HG02798 (cell line): ENCODE measurements at regions not wholly inside any gene's neighbourhood (a gene's known extent, or its start where the extent isn't known, plus 50 kb on each side); places are given as distances from the start of the nearest gene placed in this dataset.

Experiments used
- ATAC-seq: cut with Tn5 transposase; IDR thresholded peaks from one replicate; pipeline ENCODE4 v1.9.1; 2021; ENCODE audit warnings: mild to moderate bottlenecking; ENCODE audit not compliant: unreplicated experiment, poor library complexity

GRCh38 chr1:4033129-4033676, 133.1 kb upstream of the C1orf174 start:
- no peak for ATAC-seq

DNA sequence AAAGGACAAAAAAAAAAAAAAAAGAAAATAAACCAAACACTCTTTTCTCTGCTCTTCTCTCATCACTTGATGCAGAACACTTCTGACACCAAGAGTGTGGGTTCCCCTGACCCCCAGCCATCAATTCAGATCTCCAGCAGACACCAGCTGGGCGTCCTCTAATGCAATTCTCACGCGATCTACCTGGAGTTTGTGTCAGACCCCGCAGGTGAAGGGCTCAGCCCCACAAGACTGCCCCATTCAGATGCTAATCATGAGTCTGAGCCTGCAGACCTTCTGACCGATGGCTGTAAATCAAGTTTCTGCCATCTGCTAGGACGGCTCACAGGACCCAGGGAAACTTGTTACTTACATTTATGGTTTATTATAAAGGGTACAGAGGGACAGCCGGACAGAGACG, 133.6 kb upstream of the C1orf174 start:
- ATAC-seq: no peak

GRCh38 chr1:4034318-4034887, 134.3 kb upstream of the C1orf174 start:
- ATAC-seq: no peak

GRCh38 chr1:4044967-4045366, 144.9 kb upstream of the C1orf174 start:
- no peak for ATAC-seq

DNA sequence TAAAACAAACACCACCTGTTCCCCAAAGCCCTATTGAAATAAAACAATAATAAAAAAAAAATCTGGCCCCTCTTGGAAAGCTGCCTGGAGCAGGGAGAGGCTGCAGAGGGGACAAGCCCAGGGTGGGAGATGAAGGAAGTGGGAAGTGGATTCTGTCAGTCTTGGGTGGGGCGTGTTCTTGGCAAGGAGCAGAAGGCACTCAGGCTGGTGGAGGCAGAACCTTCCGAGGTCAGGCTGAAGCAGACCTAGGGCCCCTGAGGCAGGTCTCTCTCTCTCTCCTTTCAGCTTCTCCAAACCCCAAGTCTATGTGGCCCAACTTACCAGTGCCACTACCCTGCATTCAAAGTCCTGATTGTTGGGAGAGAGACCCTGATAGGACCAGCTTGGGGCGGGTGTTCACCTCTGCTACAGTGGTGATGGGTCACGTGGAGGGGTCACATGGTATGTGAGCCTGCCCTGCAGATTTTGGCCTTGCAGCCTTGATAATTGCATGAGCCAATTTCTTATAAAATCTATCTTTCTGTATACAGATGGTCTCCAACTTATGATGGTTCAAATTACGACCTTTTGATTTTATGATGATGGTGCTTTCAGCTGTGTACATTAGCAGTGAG, 145.4 kb upstream of the C1orf174 start:
- ATAC-seq: no peak

- no peak for ATAC-seq
Measured at GRCh38 chr1:4046836-4047461, 146.9 kb upstream of the C1orf174 start.

GRCh38 chr1:4047666-4048065, 147.6 kb upstream of the C1orf174 start:
- ATAC-seq: no peak

DNA sequence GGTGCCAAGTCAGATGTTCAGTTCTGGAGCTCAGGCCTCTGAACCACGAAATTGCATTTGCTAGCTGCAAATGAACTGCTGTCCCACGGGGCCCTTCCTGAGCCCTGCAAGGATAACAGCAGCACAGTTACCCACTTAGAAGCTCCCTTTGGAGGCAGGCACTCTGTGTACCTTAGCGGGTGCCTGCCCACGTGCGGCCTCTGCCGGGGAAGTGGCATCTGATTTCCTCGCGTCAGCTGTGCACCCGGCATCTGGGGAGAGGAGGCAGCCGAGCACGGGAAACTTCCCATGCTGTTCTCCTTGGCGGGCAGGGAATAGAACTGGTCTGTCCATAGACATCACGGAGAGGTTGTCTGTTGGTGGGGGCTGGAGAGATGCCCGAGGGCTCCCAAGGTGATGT, 148.0 kb upstream of the C1orf174 start:
- no peak for ATAC-seq

- no peak for ATAC-seq
Measured at GRCh38 chr1:4048921-4049320, 148.8 kb upstream of the C1orf174 start.

DNA sequence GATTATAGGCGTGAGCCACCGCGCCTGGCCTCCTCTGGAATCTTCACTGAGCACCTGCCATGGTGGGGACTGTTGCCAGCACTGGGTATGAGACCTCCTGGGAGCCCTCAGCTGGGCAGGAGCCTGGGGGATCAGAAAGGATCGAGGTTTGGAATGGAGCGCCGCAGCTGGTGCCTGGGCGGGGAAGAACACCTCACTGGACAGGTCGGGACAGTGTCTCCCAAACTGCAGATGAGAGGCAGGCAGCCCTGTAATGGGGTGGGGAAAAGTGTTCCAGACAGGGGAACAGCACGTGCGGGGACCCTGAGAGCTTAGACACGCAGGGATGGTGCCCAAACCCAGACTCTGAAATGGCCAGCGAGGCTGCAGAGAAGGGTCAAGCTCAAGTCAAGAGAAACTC, 150.9 kb upstream of the C1orf174 start:
- ATAC-seq: no peak

GRCh38 chr1:4052657-4053056, 152.6 kb upstream of the C1orf174 start:
- ATAC-seq: no peak

DNA sequence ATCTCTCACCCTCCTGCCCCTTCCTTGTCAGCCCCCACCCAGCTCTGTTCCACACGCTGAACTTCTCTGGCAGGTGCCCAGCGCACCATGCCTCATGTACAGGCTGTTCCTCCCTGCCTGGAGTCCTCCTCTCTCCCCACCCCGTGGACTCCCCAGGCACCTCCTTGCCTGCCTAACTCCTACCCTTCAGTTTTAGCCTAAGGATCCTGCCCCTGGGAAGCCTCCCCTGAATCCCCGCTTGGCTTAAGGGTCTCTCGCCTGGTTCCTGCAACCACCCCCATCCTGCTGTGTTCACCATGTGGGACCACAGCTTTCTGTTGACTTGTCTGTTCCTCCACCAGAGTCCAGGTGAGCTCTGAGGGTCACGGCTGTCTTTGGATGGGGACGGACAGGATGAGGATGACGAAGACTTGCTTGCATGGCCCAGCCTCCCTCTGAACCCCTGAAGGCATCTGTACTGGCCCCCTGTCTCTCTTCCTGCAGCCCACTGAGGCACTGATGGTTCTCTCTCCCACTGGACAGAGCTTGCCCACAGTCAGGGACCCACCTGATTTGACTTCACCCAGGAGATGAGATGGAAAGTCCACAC, 153.2 kb upstream of the C1orf174 start:
- no peak for ATAC-seq

- ATAC-seq: no peak
Measured at GRCh38 chr1:4053774-4054173, 153.7 kb upstream of the C1orf174 start.

DNA sequence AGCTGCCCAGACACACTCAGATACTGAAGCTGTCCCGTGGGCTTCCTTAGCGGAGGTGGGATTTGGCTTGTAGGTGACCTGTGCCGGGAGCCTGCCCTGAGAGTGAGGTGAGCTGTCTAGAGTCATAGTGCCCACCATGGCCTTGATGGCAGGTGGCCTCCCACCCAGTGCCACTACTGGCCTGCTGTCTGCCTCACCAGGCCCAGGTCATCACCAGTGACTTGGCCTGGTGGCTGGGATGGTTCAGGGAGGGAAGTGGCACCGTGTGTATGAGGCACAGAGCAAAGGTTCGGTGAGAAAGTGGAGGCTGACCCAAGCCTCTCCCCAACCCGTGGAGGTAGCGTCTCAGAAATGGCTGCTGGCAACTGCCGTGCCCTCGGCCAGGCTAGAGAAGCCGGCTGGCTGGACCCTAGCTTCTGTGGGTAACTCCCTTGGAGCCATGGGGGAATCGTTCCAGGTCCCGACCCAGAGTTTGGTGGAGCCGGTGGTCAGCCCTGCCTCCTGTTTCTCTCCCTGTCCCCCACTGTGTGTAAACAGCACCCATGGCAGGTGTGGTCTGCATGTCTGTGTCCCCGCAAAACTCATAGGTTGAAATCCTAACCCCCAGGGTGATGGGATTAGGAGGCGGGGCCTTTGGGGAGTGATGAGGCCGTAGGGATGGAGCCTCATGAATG, 155.4 kb upstream of the C1orf174 start:
- ATAC-seq: no peak

DNA sequence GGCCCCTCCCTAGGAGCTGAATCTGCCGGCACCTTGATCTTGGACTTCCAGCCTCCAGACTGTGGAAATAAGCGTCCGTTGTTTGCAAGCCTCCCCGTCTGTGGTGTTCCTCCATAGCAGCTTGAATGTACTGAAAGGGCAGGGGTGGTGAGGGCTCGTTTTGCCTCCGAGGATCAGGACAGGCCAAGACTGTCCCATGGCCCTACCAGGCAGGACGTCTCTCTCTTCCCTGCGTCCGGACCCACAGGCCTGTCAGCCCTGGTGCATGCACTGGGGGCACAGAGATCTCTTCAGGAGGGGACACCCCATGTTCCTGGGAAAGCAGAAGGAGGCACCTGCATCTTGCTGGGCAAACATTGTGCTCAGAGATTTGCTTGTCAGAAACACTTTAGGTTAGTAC, 156.3 kb upstream of the C1orf174 start:
- ATAC-seq: no peak

DNA sequence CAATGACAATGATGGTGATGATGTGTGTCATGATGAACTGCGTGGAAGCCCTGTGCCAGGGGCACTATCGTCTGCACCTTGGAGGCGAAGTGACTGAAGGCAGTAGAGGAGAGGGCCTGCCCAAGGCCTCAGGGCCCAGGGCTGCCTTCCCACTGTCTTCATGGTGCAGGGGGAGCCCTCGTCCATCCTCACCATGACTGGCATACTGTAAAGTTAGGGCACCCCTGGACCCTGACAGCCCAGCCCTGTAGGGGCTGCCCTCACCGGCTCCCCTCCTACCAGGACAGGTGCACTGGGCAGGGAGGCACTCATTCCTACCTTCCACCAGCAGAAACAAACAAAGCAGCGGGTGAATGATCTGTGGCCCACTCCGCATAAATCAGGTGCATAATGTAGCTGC, 156.9 kb upstream of the C1orf174 start:
- no peak for ATAC-seq

DNA sequence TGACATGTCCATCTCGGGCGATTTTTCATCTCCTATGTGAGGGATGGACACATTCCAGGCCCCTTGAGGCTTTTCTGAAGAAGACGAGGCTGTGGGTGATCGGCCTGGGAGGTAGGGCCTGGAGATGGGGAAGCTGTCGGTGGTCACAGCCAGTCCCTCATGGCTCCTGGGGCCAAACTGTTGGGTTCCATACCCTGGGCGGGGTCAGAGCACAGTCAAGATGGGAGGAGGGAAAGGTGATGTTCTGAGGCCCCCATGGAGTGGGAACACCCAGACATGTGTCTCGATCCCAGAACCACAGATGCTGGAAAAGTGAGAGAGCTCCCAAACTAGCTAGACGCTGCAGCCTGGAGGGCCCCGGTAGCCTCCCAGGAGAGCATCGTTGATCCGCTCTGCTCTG, 157.5 kb upstream of the C1orf174 start:
- no peak for ATAC-seq

- ATAC-seq: no peak
Measured at GRCh38 chr1:4058122-4058521, 158.1 kb upstream of the C1orf174 start.

DNA sequence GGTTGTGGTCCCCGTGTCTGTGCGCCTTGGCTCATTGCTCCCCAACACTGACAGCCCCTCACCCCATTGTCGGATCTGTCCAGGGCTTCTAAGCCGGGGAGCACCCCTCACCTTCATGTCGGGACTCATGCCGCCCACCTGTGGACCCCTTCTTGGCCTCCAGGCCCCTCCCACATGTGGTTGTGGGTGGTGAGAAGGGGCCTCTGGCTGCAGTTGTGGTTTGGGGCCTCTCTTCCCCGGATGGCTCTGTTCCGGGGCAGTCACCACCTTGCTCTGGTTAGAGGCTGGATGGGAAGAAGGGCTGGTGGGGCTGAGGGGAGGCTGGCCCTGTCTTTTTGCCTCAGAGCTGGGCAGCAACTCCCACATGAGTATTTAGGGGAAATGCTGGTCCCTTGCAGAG, 158.6 kb upstream of the C1orf174 start:
- ATAC-seq: no peak

DNA sequence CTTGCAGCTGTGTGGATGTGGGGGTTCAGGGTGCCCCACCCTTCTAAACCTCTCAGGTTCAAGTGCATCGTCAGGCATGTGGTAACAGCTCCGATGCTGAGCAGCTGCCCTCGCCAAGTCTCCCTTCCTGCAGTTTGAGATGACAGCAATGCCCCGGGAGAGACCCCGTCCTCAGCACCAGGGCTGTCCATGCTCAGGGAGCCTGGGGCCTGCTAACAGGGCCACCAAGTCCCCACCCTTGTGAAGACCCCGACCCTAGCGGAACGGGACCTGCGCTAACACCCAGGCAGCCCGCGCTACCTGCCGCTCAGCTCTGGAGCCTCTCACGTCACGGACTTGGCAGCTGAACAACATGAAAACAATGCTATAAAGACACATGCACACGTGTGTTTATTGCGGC, 159.2 kb upstream of the C1orf174 start:
- no peak for ATAC-seq

- ATAC-seq: no peak
Measured at GRCh38 chr1:4060850-4061249, 160.8 kb upstream of the C1orf174 start.
